ENCODE measurements at regions not wholly inside any gene's neighbourhood (a gene's known extent, or its start where the extent isn't known, plus 50 kb on each side); places are given as distances from the start of the nearest gene placed in this dataset.

- no peak for DNase-seq
Observed at GRCh38 chr15:97053635-97054034, 723.1 kb downstream of the NR2F2 start.

GRCh38 chr15:97057503-97057902 lies 727.0 kb downstream of the NR2F2 start:
- DNase-seq, result no peak

- no peak for DNase-seq
Observed at GRCh38 chr15:97059281-97059680, 728.8 kb downstream of the NR2F2 start.

GRCh38 chr15:97061392-97061791 lies 730.9 kb downstream of the NR2F2 start:
- no peak for DNase-seq

GRCh38 chr15:97071668-97072067 lies 741.2 kb downstream of the NR2F2 start:
- DNase-seq, result no peak

- DNase-seq, result no peak
Observed at GRCh38 chr15:97072545-97072944, 742.0 kb downstream of the NR2F2 start.

- no peak for DNase-seq
Observed at GRCh38 chr15:97076011-97076410, 745.5 kb downstream of the NR2F2 start.

GRCh38 chr15:97077975-97078374 lies 747.5 kb downstream of the NR2F2 start:
- DNase-seq, result no peak

GRCh38 chr15:97078591-97078990 lies 748.1 kb downstream of the NR2F2 start:
- no peak for DNase-seq

- no peak for DNase-seq
Observed at GRCh38 chr15:97081666-97082226, 751.2 kb downstream of the NR2F2 start.

GRCh38 chr15:97082830-97083229 lies 752.3 kb downstream of the NR2F2 start:
- no peak for DNase-seq

GRCh38 chr15:97084650-97085049 lies 754.1 kb downstream of the NR2F2 start:
- DNase-seq, result no peak

GRCh38 chr15:97085731-97086130 lies 755.2 kb downstream of the NR2F2 start:
- no peak for DNase-seq

- no peak for DNase-seq
Observed at GRCh38 chr15:97087006-97087741, 756.7 kb downstream of the NR2F2 start.

- DNase-seq, result no peak
Observed at GRCh38 chr15:97091093-97091492, 760.6 kb downstream of the NR2F2 start.

- DNase-seq, result no peak
Observed at GRCh38 chr15:97092656-97093055, 762.2 kb downstream of the NR2F2 start.

- DNase-seq, result no peak
Observed at GRCh38 chr15:97096303-97096835, 765.9 kb downstream of the NR2F2 start.

- DNase-seq, result no peak
Observed at GRCh38 chr15:97099040-97099439, 768.5 kb downstream of the NR2F2 start.

- no peak for DNase-seq
Observed at GRCh38 chr15:97101572-97101971, 771.1 kb downstream of the NR2F2 start.

GRCh38 chr15:97114900-97115760 lies 784.6 kb downstream of the NR2F2 start:
- DNase-seq, result no peak

- DNase-seq, result peak; percentile 5
Observed at GRCh38 chr15:97115761-97116070, 785.2 kb downstream of the NR2F2 start.

- DNase-seq, result no peak
Observed at GRCh38 chr15:97124790-97125189, 794.3 kb downstream of the NR2F2 start.

GRCh38 chr15:97126553-97127233 lies 796.2 kb downstream of the NR2F2 start:
- DNase-seq, result no peak

Measured in NCI-H1436 (cell line).